Stimulated activated naive CD4-positive, alpha-beta T cell (primary cell): ENCODE measurements at regions not wholly inside any gene's neighbourhood (a gene's known extent, or its start where the extent isn't known, plus 50 kb on each side); places are given as distances from the start of the nearest gene placed in this dataset.
A peak's percentile ranks its signal among the peaks of the same experiment; 100 is the strongest.
"Not testable (repeated sequence)": the region's sequence is repeated elsewhere in the genome, so short reads cannot be mapped to it uniquely, and the experiment has no call there.

Source experiments
- DNase-seq, 6 experiments: peaks; one replicate each; lab custom pipeline; 2025; lab: John Stamatoyannopoulos, UW

GRCh38 chr10:86579883-86580520, 58.4 kb upstream of the WAPL start:
- DNase-seq, result no peak

DNA sequence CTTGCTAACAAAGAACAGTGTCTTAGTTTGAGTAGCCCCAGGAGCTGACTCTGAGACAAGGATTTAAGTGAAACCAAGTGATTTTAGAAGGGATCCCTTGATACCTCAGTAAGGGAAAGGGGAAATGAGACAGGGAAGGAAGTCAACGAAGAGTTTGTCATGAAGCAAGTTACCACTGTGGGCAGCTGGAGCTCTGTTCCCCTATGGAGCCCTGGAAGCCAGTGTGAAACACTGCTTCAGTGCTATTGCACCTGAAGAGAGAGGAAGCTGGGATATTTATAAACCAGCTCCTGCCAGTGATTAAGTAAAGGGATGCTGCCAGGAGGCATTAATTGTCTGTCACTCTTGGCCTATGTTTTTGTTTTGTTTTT, 58.9 kb upstream of the WAPL start:
- DNase-seq, result no peak

GRCh38 chr10:86583983-86584382, 62.4 kb upstream of the WAPL start:
- DNase-seq, result peak in 1 of 6 experiments; percentile 2

- peak; percentile 45 to 75 (median 61) for DNase-seq
These were observed 63.7 kb upstream of the WAPL start for GRCh38 chr10:86585037-86585929.

- no peak for DNase-seq
These were observed 64.9 kb upstream of the WAPL start for GRCh38 chr10:86586516-86586915.

GRCh38 chr10:86588781-86589180, 65.6 kb upstream of the OPN4 start:
- not testable (repeated sequence) for DNase-seq

DNA sequence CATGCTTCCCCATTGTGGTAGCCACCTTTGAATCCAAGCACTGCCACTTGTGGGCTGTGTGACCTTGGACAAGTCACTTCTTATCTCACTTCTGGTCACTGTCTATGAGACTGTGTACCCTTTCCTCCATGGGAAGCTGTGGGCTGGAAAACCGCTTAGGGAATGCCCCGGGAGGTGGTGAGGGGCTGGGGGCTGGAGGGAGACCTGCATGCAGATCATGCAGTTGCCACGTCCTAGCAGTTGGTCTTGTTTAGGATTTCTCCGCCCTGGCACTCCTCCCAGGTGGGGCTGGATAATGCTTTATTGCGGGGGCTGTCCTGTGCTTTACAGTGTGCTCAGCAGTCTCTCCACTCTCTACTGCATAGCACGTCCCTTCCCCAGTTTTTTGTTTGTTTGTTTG, 62.9 kb upstream of the OPN4 start:
- DNase-seq, result no peak

GRCh38 chr10:86592413-86592812, 61.9 kb upstream of the OPN4 start:
- no peak for DNase-seq

- no peak for DNase-seq
These were observed 59.8 kb upstream of the OPN4 start for GRCh38 chr10:86594535-86594934.

GRCh38 chr10:86595496-86595895, 58.9 kb upstream of the OPN4 start:
- DNase-seq, result no peak

GRCh38 chr10:86596266-86596665, 58.1 kb upstream of the OPN4 start:
- no peak for DNase-seq

DNA sequence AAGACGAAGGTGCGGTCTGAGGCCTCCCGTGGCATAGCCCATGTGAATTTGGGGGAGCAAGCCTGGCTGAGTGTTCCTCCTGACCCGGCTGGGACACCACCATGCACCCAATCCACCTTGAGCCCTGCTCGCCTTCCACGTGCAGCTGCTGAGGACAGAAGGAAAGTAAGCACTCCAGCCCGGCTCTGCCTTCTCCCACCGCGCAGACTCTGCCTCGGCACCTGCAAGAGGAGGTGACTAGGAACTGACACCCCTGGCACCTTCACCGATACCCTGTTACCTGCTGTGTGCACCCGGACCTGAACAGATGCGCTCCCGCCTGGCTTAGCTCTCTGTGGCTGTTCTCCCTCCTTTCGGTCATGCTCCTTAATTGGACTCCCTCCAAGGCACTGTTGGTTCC, 57.0 kb upstream of the OPN4 start:
- no peak for DNase-seq

GRCh38 chr10:86598151-86598550, 56.2 kb upstream of the OPN4 start:
- no peak for DNase-seq

DNA sequence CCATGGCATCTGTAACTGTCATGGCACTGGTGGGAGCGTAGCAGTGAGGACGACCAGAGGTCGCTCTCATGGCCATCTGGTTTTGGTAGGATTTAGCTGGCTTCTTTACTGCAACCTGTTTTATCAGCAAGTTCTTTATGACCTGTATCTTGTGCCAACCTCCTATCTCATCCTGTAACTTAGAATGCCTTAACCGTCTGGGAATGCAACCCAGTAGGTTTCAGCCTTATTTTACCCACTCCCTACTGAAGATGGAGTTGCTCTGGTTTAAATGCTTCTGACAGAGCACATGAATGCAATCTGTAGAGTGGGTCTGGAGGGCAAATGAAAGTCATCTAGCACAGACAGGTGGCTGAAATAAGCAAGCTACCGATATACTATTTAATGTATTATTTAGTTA, 55.3 kb upstream of the OPN4 start:
- no peak for DNase-seq

DNA sequence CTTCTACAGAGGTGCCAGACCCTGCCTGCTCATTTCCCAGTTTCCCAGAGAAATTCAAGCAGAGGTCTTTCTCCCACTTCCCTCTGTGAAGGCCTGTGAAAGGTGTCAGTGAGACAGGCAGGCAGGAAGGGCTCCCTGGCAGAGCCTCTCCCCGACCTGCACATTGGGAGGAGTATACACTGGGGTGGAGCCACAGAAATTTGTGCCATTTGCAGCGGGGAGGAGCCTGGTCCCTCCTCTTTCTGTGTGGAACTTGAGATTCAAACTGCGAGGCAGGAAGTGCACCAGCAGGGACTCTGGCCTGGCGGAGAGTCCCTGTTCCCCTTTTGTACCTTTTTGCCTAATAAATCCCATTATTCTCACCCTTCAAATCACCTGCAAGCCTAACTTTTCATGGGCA, 54.6 kb upstream of the OPN4 start:
- DNase-seq, result peak in 1 of 6 experiments; percentile 10

DNA sequence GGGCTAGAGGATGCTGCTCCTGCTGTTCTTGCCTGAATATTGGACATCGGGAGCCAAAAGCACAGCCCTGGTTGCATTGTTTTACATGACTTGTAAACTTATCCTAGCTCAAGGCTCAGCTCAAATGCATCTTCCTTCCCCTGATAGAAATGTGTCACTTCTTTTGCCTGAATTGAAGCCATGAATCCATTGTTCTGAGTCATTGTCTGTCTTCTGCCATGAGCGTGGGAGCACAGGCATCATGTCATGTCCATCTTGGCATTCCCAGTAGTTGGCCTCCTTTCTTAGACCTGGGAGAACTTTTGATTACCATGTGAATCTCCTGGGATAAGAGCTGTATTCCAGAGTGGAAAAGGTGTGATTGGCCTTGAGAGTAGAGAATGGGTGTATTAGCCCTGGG, 54.1 kb upstream of the OPN4 start:
- DNase-seq, result no peak

- DNase-seq, result no peak
These were observed 52.3 kb upstream of the OPN4 start for GRCh38 chr10:86601956-86602602.

DNA sequence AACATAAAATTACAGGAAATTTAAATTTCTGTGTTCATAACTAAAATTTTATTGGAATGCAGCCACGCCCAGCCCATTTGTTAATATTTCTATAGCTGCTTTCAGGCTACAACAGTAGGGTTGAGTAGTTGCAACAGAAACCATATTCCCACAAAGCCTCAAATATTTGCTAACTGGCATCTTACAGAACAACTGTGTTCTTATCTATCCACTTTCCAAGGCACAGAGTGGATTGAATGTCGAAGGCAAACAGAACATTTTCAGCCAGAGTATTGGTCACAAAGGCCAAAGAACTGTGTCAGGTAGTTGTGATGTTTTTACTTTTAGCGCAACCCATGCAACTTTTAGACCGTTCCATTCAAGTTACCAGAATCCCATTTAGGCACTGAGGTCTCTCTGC, 51.1 kb upstream of the OPN4 start:
- DNase-seq, result no peak
